ENCODE measurements at regions not wholly inside any gene's neighbourhood (a gene's known extent, or its start where the extent isn't known, plus 50 kb on each side); places are given as distances from the start of the nearest gene placed in this dataset.
A peak's percentile ranks its signal among the peaks of the same experiment; 100 is the strongest.

DNA sequence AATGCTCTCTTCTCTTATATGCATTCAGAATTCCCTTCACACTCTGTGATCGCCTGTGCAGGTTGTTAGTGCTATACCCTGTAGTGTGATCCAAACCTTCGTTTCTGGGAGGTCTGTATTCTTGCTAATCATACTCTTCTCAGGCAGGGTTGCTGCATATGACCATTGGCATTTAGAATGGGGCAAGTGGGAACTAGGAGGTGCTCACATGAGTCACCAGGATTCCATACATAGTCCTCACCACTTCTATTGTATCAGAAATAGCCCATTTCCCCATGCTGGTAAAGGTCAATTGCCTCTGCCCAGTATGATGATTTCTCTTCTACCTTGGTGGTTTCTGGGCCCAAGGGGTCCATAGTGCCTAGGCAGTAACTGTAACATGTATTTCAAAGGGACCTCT is 443.5 kb upstream of the CDH6 start:
- no peaks in the 10 kb centered on the region for H3K27me3 Mint-ChIP-seq (ENCODE audit: low read depth)
- no peak overlapping the region for H3K4me3 Mint-ChIP-seq (ENCODE audit: unreplicated experiment)
- peaks cover 13% of the 10 kb centered on the region for H3K4me1 Mint-ChIP-seq (ENCODE audit: low read depth)
- peaks cover 3% of the 10 kb centered on the region for H3K9me3 Mint-ChIP-seq (ENCODE audit: low read depth)
- no peak for TF ChIP-seq CTCF (IDR thresholded peaks at IDR 0.05)
- no peak overlapping the region for H3K27ac Mint-ChIP-seq (ENCODE audit: unreplicated experiment)
- DNase-seq (ENCODE audit: low spot score) = no peak
- no peaks in the 10 kb centered on the region for H3K36me3 Mint-ChIP-seq (ENCODE audit: low read depth)

GRCh38 chr5:30747412-30747811 is 446.1 kb upstream of the CDH6 start:
- Mint-ChIP-seq H3K4me1 (ENCODE audit: low read depth) (peaks cover 13% of the 10 kb centered on the region), H3K4me3 (ENCODE audit: unreplicated experiment) (no peak overlapping the region), H3K36me3 (ENCODE audit: low read depth) (no peaks in the 10 kb centered on the region), H3K27me3 (ENCODE audit: low read depth) (no peaks in the 10 kb centered on the region), H3K27ac (ENCODE audit: unreplicated experiment) (no peak overlapping the region), H3K9me3 (ENCODE audit: low read depth) (peaks cover 3% of the 10 kb centered on the region)
- no peak for TF ChIP-seq CTCF (IDR thresholded peaks at IDR 0.05)
- DNase-seq (ENCODE audit: low spot score) = no peak

- no peak overlapping the region for H3K4me3 Mint-ChIP-seq (ENCODE audit: unreplicated experiment)
Measured at GRCh38 chr5:30736669-30737068, 456.8 kb upstream of the CDH6 start.

DNA sequence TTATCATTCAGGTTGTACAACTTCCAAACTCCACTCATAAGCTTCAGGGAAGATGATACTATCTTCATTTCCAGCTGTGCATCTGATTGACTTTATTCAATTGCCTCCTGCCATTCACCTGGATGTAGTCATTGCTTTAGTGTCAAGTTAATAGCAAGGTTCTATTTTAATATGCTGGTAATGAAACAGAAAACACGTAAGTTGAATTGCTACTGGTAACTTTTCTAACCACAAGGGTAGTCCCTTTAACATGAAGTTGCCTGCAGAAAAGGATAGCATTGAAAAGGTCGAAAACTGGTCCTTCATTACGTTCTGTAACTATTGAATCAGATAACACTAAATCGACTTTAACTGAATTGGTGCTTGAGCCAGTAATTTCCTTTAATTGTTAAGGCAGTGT is 459.4 kb upstream of the CDH6 start:
- Mint-ChIP-seq H3K27ac (ENCODE audit: unreplicated experiment) (no peak overlapping the region), H3K9me3 (ENCODE audit: low read depth) (peaks cover 21% of the 10 kb centered on the region), H3K36me3 (ENCODE audit: low read depth) (peaks cover 3% of the 10 kb centered on the region), H3K4me1 (ENCODE audit: low read depth) (peaks cover 7% of the 10 kb centered on the region), H3K4me3 (ENCODE audit: unreplicated experiment) (no peak overlapping the region), H3K27me3 (ENCODE audit: low read depth) (no peaks in the 10 kb centered on the region)
- DNase-seq (ENCODE audit: low spot score) = no peak
- TF ChIP-seq CTCF (IDR thresholded peaks at IDR 0.05) = no peak

More at GRCh38 chr5:30736669-30737068, 456.8 kb upstream of the CDH6 start:
- no peak for DNase-seq (ENCODE audit: low spot score)
- TF ChIP-seq CTCF (IDR thresholded peaks at IDR 0.05) = no peak
- peak overlapping the region; percentile 28 for H3K27ac Mint-ChIP-seq (ENCODE audit: unreplicated experiment)
- peaks cover 9% of the 10 kb centered on the region for H3K4me1 Mint-ChIP-seq (ENCODE audit: low read depth)
- H3K27me3 Mint-ChIP-seq (ENCODE audit: low read depth) = no peaks in the 10 kb centered on the region
- H3K9me3 Mint-ChIP-seq (ENCODE audit: low read depth) = peaks cover 10% of the 10 kb centered on the region
- no peaks in the 10 kb centered on the region for H3K36me3 Mint-ChIP-seq (ENCODE audit: low read depth)

GRCh38 chr5:30725073-30725472 is 468.4 kb upstream of the CDH6 start:
- no peak for TF ChIP-seq CTCF (IDR thresholded peaks at IDR 0.05)
- peaks cover 22% of the 10 kb centered on the region for H3K4me1 Mint-ChIP-seq (ENCODE audit: low read depth)
- DNase-seq (ENCODE audit: low spot score) = no peak
- peaks cover 17% of the 10 kb centered on the region for H3K9me3 Mint-ChIP-seq (ENCODE audit: low read depth)
- no peak overlapping the region for H3K4me3 Mint-ChIP-seq (ENCODE audit: unreplicated experiment)
- no peak overlapping the region for H3K27ac Mint-ChIP-seq (ENCODE audit: unreplicated experiment)
- no peaks in the 10 kb centered on the region for H3K27me3 Mint-ChIP-seq (ENCODE audit: low read depth)
- peaks cover 1% of the 10 kb centered on the region for H3K36me3 Mint-ChIP-seq (ENCODE audit: low read depth)
